GM19324 (cell line): ENCODE measurements at regions not wholly inside any gene's neighbourhood (a gene's known extent, or its start where the extent isn't known, plus 50 kb on each side); places are given as distances from the start of the nearest gene placed in this dataset.
"Not testable (repeated sequence)": the region's sequence is repeated elsewhere in the genome, so short reads cannot be mapped to it uniquely, and the experiment has no call there.

Source experiments
- ATAC-seq: cut with Tn5 transposase; IDR thresholded peaks from one replicate; pipeline ENCODE4 v1.9.1; 2021; ENCODE audit warnings: mild to moderate bottlenecking, moderate library complexity; ENCODE audit not compliant: unreplicated experiment, low FRiP score

GRCh38 chr5:83815661-83816060, 95.0 kb upstream of the HAPLN1 start:
- ATAC-seq = no peak

- no peak for ATAC-seq
Observed at GRCh38 chr5:83810511-83810910, 89.9 kb upstream of the HAPLN1 start.

GRCh38 chr5:83802686-83803085, 82.0 kb upstream of the HAPLN1 start:
- ATAC-seq = no peak

GRCh38 chr5:83800201-83800600, 79.5 kb upstream of the HAPLN1 start:
- ATAC-seq = no peak

GRCh38 chr5:83799020-83799419, 78.4 kb upstream of the HAPLN1 start:
- ATAC-seq = not testable (repeated sequence)

GRCh38 chr5:83789371-83789770, 68.7 kb upstream of the HAPLN1 start:
- ATAC-seq = no peak

GRCh38 chr5:83787631-83788030, 67.0 kb upstream of the HAPLN1 start:
- ATAC-seq = no peak

- no peak for ATAC-seq
Observed at GRCh38 chr5:83785176-83785668, 64.6 kb upstream of the HAPLN1 start.

GRCh38 chr5:83780699-83781350, 60.2 kb upstream of the HAPLN1 start:
- ATAC-seq = no peak

- no peak for ATAC-seq
Observed at GRCh38 chr5:83777856-83778255, 57.2 kb upstream of the HAPLN1 start.

GRCh38 chr5:83776437-83777031, 55.9 kb upstream of the HAPLN1 start:
- ATAC-seq = no peak
